ENCODE measurements at regions not wholly inside any gene's neighbourhood (a gene's known extent, or its start where the extent isn't known, plus 50 kb on each side); places are given as distances from the start of the nearest gene placed in this dataset.
"Not testable (repeated sequence)": the region's sequence is repeated elsewhere in the genome, so short reads cannot be mapped to it uniquely, and the experiment has no call there.

- Histone ChIP-seq H3K27ac (no peak overlapping the region), H3K9me3 (ENCODE audit: severe bottlenecking) (no peaks in the 10 kb centered on the region), H3K4me3 (ENCODE audit: low read depth, low read length) (no peak overlapping the region), H3K27me3 (ENCODE audit: insufficient read depth, low read depth, severe bottlenecking) (no peaks in the 10 kb centered on the region), H3K36me3 (no peaks in the 10 kb centered on the region)
- no peak for DNase-seq
- TF ChIP-seq, protein P1, sequence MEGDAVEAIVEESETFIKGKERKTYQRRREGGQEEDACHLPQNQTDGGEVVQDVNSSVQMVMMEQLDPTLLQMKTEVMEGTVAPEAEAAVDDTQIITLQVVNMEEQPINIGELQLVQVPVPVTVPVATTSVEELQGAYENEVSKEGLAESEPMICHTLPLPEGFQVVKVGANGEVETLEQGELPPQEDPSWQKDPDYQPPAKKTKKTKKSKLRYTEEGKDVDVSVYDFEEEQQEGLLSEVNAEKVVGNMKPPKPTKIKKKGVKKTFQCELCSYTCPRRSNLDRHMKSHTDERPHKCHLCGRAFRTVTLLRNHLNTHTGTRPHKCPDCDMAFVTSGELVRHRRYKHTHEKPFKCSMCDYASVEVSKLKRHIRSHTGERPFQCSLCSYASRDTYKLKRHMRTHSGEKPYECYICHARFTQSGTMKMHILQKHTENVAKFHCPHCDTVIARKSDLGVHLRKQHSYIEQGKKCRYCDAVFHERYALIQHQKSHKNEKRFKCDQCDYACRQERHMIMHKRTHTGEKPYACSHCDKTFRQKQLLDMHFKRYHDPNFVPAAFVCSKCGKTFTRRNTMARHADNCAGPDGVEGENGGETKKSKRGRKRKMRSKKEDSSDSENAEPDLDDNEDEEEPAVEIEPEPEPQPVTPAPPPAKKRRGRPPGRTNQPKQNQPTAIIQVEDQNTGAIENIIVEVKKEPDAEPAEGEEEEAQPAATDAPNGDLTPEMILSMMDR (IDR thresholded peaks at IDR 0.05; ENCODE audit: low read depth, low read length): no peak
These were observed 106.3 kb upstream of the LYPLAL1 start for GRCh38 chr1:219067350-219067712.

DNA sequence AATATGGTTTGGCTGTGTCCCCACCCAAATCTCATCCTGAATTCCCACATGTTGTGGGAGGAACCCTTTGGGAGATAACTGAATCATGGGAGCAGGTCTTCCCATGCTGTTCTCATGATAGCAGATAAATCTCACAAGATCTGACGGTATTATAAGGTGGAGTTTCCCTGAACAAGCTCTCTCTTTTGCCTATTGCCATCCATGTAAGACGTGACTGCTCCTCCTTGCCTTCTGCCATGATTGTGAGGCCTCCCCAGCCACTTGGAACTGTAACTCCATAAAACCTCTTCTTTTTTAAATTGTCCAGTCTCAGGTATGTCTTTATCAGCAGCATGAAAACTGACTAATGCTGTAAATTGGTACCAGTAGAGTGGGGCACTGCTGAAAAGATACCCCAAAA is 103.3 kb upstream of the LYPLAL1 start:
- not testable (repeated sequence) for H3K9me3 ChIP-seq (ENCODE audit: severe bottlenecking); H3K27me3 ChIP-seq (ENCODE audit: insufficient read depth, low read depth, severe bottlenecking); H3K36me3 ChIP-seq; H3K4me3 ChIP-seq (ENCODE audit: low read depth, low read length); H3K27ac ChIP-seq; DNase-seq

- Histone ChIP-seq H3K4me3 (ENCODE audit: low read depth, low read length) (no peak overlapping the region), H3K36me3 (no peaks in the 10 kb centered on the region), H3K27me3 (ENCODE audit: insufficient read depth, low read depth, severe bottlenecking) (no peaks in the 10 kb centered on the region), H3K9me3 (ENCODE audit: severe bottlenecking) (no peaks in the 10 kb centered on the region), H3K27ac (no peak overlapping the region)
- TF ChIP-seq, protein P1 (IDR thresholded peaks at IDR 0.05; ENCODE audit: low read depth, low read length): no peak
- no peak for DNase-seq
These were observed 102.5 kb upstream of the LYPLAL1 start for GRCh38 chr1:219071209-219071608.

- H3K9me3 ChIP-seq (ENCODE audit: severe bottlenecking): no peaks in the 10 kb centered on the region
- no peaks in the 10 kb centered on the region for H3K27me3 ChIP-seq (ENCODE audit: insufficient read depth, low read depth, severe bottlenecking)
- no peaks in the 10 kb centered on the region for H3K36me3 ChIP-seq
- TF ChIP-seq, protein P1 (IDR thresholded peaks at IDR 0.05; ENCODE audit: low read depth, low read length): no peak
- no peak for DNase-seq
- H3K27ac ChIP-seq: no peak overlapping the region
- no peak overlapping the region for H3K4me3 ChIP-seq (ENCODE audit: low read depth, low read length)
These were observed 101.3 kb upstream of the LYPLAL1 start for GRCh38 chr1:219072329-219072728.

- TF ChIP-seq, protein P1 (IDR thresholded peaks at IDR 0.05; ENCODE audit: low read depth, low read length): no peak
- H3K27me3 ChIP-seq (ENCODE audit: insufficient read depth, low read depth, severe bottlenecking): no peaks in the 10 kb centered on the region
- no peak for DNase-seq
- no peaks in the 10 kb centered on the region for H3K36me3 ChIP-seq
- no peak overlapping the region for H3K4me3 ChIP-seq (ENCODE audit: low read depth, low read length)
- no peak overlapping the region for H3K27ac ChIP-seq
- H3K9me3 ChIP-seq (ENCODE audit: severe bottlenecking): no peaks in the 10 kb centered on the region
These were observed 99.5 kb upstream of the LYPLAL1 start for GRCh38 chr1:219074084-219074728.

DNA sequence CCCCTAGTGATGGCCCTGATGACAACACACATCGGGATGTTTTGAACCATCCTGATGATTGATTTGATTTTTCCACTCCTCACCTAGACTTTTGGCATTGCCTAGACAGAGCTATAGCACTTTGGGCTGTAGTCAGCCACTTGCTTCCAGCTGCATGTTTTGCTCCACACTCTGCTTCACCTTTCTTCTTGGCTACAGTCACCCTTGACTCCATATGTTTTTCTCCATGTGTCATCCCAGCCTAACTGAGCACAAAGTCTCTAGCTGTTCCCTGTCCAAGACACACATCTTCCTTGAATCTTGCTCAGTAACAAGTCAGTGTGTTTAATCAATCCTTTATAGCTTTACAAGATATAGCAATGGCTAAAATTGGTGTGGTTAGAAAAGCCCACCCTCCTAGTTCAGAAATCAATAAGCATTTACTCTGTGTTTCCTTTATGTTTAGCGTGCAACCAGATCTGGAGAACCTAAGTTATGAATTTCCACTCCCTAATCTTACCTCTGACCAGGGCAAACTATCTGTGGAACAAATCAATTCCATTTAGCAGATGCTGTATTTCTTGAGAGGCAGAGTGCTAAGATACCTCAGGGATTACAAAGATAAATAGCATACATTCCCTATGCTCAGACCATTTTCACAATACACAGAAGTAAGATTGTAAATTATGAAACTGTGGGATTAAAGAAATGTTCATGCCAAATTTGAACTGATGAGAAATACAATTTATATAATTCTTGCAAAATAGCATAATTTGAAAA is 98.4 kb upstream of the LYPLAL1 start:
- H3K27me3 ChIP-seq (ENCODE audit: insufficient read depth, low read depth, severe bottlenecking): no peaks in the 10 kb centered on the region
- DNase-seq: no peak
- no peak overlapping the region for H3K27ac ChIP-seq
- H3K4me3 ChIP-seq (ENCODE audit: low read depth, low read length): no peak overlapping the region
- H3K36me3 ChIP-seq: no peaks in the 10 kb centered on the region
- TF ChIP-seq, protein P1 (IDR thresholded peaks at IDR 0.05; ENCODE audit: low read depth, low read length): no peak
- H3K9me3 ChIP-seq (ENCODE audit: severe bottlenecking): no peaks in the 10 kb centered on the region
